OCI-LY3 (cell line): ENCODE measurements at regions not wholly inside any gene's neighbourhood (a gene's known extent, or its start where the extent isn't known, plus 50 kb on each side); places are given as distances from the start of the nearest gene placed in this dataset.
A peak's percentile ranks its signal among the peaks of the same experiment; 100 is the strongest.

ENCODE experiments used
- H2AFZ ChIP-seq: fragments of 200-600, 300-600 bp; shearing (Covaris generic); 2 replicates; pipeline ENCODE4 v1.6.0; 2014; ENCODE audit warnings: antibody characterized with exemption, low read depth, low read length
- H3K27ac ChIP-seq: fragments of 200-600, 300-600 bp; sonication (generic); 2 replicates; pipeline ENCODE4 v1.5.1; 2014; ENCODE audit warnings: mild to moderate bottlenecking, low read length, moderate library complexity, mixed read lengths
- H3K27me3 ChIP-seq: fragments of 200-600, 300-600 bp; sonication (generic); 2 replicates; pipeline ENCODE4 v1.6.1; 2014; ENCODE audit warnings: low read depth, low read length, mixed read lengths
- H3K36me3 ChIP-seq: fragments of 200-600, 300-600 bp; sonication (generic); replicated peaks from 2 replicates; pipeline ENCODE3; 2014; ENCODE audit warnings: low read depth, low read length, mixed read lengths
- H3K4me1 ChIP-seq: fragments of 300-600, 200-600 bp; sonication (generic); 2 replicates; pipeline ENCODE4 v1.6.1; 2014; ENCODE audit warnings: low read length, mixed read lengths
- H3K4me2 ChIP-seq: fragments of 200-600, 300-600 bp; sonication (generic); 2 replicates; pipeline ENCODE4 v1.6.1; 2014; ENCODE audit warnings: low read length, mixed read lengths
- H3K4me3 ChIP-seq: fragments of 300-600, 200-600 bp; sonication (generic); 2 replicates; pipeline ENCODE4 v1.5.1; 2014; ENCODE audit warnings: antibody characterized with exemption, mild to moderate bottlenecking, low read length, moderate library complexity
- H3K79me2 ChIP-seq: fragments of 300-600, 200-600 bp; shearing (Covaris generic); 2 replicates; pipeline ENCODE4 v1.6.1; 2014; ENCODE audit warnings: mild to moderate bottlenecking, low read length, mixed read lengths
- H3K9ac ChIP-seq: fragments of 300-600, 200-600 bp; shearing (Covaris generic); 2 replicates; pipeline ENCODE4 v1.6.0; 2014; ENCODE audit warnings: mild to moderate bottlenecking, low read length, moderate library complexity
- H3K9me3 ChIP-seq: fragments of 200-600, 300-600 bp; shearing (Covaris generic); 2 replicates; pipeline ENCODE4 v1.6.1; 2014; ENCODE audit warnings: low read length, mixed read lengths; ENCODE audit not compliant: insufficient read depth
- H4K20me1 ChIP-seq: fragments of 200-600, 300-600 bp; sonication (generic); 2 replicates; pipeline ENCODE4 v1.6.1; 2016; ENCODE audit warnings: low read length, mixed read lengths; ENCODE audit not compliant: insufficient read depth
- CTCF ChIP-seq: fragments of 200-600, 300-600 bp; sonication (generic); IDR thresholded peaks from 2 replicates; pipeline ENCODE4 v1.5.1; 2014; ENCODE audit warnings: antibody characterized with exemption, low read length, low read depth
- EZH2phosphoT487 ChIP-seq: fragments of 200-600 bp; shearing (Covaris generic); IDR thresholded peaks from 2 replicates; pipeline ENCODE4 v1.6.1; 2018; ENCODE audit warnings: antibody characterized with exemption, mixed run types, low read depth

- Histone ChIP-seq H3K9ac (no peak overlapping the region), H2AFZ (no peak overlapping the region), H3K79me2 (no peaks in the 10 kb centered on the region), H3K27me3 (no peaks in the 10 kb centered on the region), H3K4me3 (no peak overlapping the region), H3K36me3 (no peaks in the 10 kb centered on the region), H3K9me3 (no peaks in the 10 kb centered on the region), H3K4me1 (no peaks in the 10 kb centered on the region), H4K20me1 (no peaks in the 10 kb centered on the region), H3K27ac (no peak overlapping the region), H3K4me2 (no peak overlapping the region)
- TF ChIP-seq CTCF (no peak), EZH2phosphoT487 (no peak)
These were observed 181.0 kb downstream of the SI start for GRCh38 chr3:164897342-164897741.

GRCh38 chr3:164890061-164890460 is 188.2 kb downstream of the SI start:
- H3K4me1 ChIP-seq = no peaks in the 10 kb centered on the region
- H3K4me3 ChIP-seq = no peak overlapping the region
- H3K27me3 ChIP-seq = no peaks in the 10 kb centered on the region
- no peak overlapping the region for H2AFZ ChIP-seq
- no peaks in the 10 kb centered on the region for H3K79me2 ChIP-seq
- H3K9ac ChIP-seq = no peak overlapping the region
- no peak for TF ChIP-seq EZH2phosphoT487
- no peak for TF ChIP-seq CTCF
- no peak overlapping the region for H3K4me2 ChIP-seq
- no peak overlapping the region for H3K27ac ChIP-seq
- H4K20me1 ChIP-seq = no peaks in the 10 kb centered on the region
- H3K9me3 ChIP-seq = no peaks in the 10 kb centered on the region
- no peaks in the 10 kb centered on the region for H3K36me3 ChIP-seq

- no peaks in the 10 kb centered on the region for H3K9me3 ChIP-seq
- no peak overlapping the region for H3K4me3 ChIP-seq
- H3K79me2 ChIP-seq = no peaks in the 10 kb centered on the region
- H3K9ac ChIP-seq = no peak overlapping the region
- H4K20me1 ChIP-seq = no peaks in the 10 kb centered on the region
- H3K4me1 ChIP-seq = no peaks in the 10 kb centered on the region
- H3K27ac ChIP-seq = no peak overlapping the region
- TF ChIP-seq CTCF (no peak), EZH2phosphoT487 (no peak)
- H3K4me2 ChIP-seq = no peak overlapping the region
- H3K27me3 ChIP-seq = no peaks in the 10 kb centered on the region
- no peak overlapping the region for H2AFZ ChIP-seq
- no peaks in the 10 kb centered on the region for H3K36me3 ChIP-seq
These were observed 195.1 kb downstream of the SI start for GRCh38 chr3:164883171-164883570.

- Histone ChIP-seq H3K27ac (no peak overlapping the region), H3K4me3 (peak overlapping the region; percentile 54), H3K9ac (no peak overlapping the region), H3K4me2 (peak overlapping the region; percentile 47), H3K79me2 (no peaks in the 10 kb centered on the region), H3K27me3 (no peaks in the 10 kb centered on the region), H4K20me1 (no peaks in the 10 kb centered on the region), H3K9me3 (no peaks in the 10 kb centered on the region), H2AFZ (peak overlapping the region; percentile 91), H3K4me1 (no peaks in the 10 kb centered on the region), H3K36me3 (no peaks in the 10 kb centered on the region)
- TF ChIP-seq EZH2phosphoT487 (no peak), CTCF (no peak)
These were observed 199.1 kb downstream of the SI start for GRCh38 chr3:164879201-164879600.
